Panc1 (cell line): ENCODE measurements at regions not wholly inside any gene's neighbourhood (a gene's known extent, or its start where the extent isn't known, plus 50 kb on each side); places are given as distances from the start of the nearest gene placed in this dataset.

Source experiments
- CTCF ChIP-seq: fragments of 450-650 bp; IDR thresholded peaks from 2 replicates; pipeline ENCODE4 v1.5.1; 2017; ENCODE audit warnings: mild to moderate bottlenecking
- POLR2AphosphoS5 ChIP-seq: IDR thresholded peaks from 2 replicates; pipeline ENCODE4 v1.6.1; 2012; ENCODE audit warnings: mild to moderate bottlenecking, low read depth, low read length, moderate library complexity
- REST ChIP-seq, 2 experiments: IDR thresholded peaks; 2 replicates each; pipeline ENCODE4 v1.6.1; 2011 to 2012; ENCODE audit warnings: low read depth in 2 of 2, control low read depth in 1 of 2, low read length in 1 of 2, mild to moderate bottlenecking in 1 of 2, moderate library complexity in 1 of 2; ENCODE audit not compliant: insufficient read depth in 1 of 2
- TCF7L2 ChIP-seq: IDR thresholded peaks from 2 replicates; pipeline ENCODE4 v1.6.1; 2011; ENCODE audit warnings: mild to moderate bottlenecking, low read depth, low read length, inconsistent platforms

DNA sequence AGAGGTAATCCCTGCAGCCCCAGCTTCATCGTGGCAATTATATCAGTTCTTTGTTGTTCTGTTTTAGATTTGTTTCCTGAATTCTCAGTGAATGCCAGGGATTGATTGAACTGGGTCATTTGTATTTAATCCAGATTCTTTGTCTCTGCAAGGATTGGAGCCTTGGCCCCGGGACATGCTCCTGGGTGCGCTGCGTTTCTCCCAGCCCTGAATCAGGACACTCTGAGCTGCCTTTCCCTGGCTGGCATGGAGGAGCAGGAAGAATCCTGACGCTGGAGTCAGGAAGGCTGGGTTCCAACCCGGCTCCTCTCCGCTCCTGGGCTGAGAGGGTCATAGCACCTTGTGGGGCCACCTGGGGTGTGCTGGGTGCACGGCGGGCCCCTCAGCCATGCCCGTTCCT, 545.6 kb downstream of the QKI start:
- TF ChIP-seq CTCF (no peak), POLR2AphosphoS5 (no peak), TCF7L2 (no peak), REST (IDR thresholded peaks at IDR 0.05; ENCODE audit: insufficient read depth in 1 of 2, low read depth in 2 of 2, low read length in 1 of 2) (no peak)
